ENCODE measurements at regions not wholly inside any gene's neighbourhood (a gene's known extent, or its start where the extent isn't known, plus 50 kb on each side); places are given as distances from the start of the nearest gene placed in this dataset.

DNA sequence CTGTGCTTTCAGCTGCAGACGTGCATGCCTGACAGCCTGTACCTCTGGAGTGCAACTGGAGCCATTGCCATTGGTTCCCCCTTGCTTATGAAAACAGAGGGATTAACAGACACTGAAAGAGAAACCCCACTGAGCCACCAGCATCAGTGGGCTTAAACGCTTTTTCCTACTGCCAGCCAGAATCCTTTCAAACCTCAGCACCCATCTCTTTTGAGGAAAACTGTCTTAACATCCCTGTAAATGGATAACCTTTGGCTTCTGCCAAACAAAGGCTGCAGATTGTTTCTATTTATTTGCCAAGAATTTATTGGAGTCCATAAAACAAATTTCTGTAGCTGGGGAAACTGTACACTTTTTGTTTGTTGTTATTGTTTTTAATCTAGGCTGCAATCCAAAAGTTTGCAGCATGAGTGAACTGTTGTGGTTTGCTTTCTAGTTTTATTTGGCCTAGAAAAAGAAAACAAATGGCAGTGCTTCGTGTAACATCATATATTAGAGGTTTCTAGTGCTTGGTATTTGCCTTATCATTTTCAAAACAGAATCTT is 369.2 kb upstream of the IL12A start:
- no peak for DNase-seq (ENCODE audit: insufficient read length, low spot score)
- no peak for FAIRE-seq
- no peak for TF ChIP-seq TAF1 (IDR thresholded peaks at IDR 0.05; ENCODE audit: low read depth, low read length)
- no peak for TF ChIP-seq PAX5 (IDR thresholded peaks at IDR 0.05; ENCODE audit: insufficient read depth, low read length, severe bottlenecking)
- no peak for TF ChIP-seq POLR2AphosphoS5 (IDR thresholded peaks at IDR 0.05; ENCODE audit: low read depth, low read length)
- no peak for TF ChIP-seq POLR2A (IDR thresholded peaks at IDR 0.05; ENCODE audit: low read depth, low read length)
- TF ChIP-seq POU2F2 (IDR thresholded peaks at IDR 0.05; ENCODE audit: low read depth, low read length): no peak
- no peak for TF ChIP-seq SPI1 (IDR thresholded peaks at IDR 0.05; ENCODE audit: low read depth, low read length)

DNA sequence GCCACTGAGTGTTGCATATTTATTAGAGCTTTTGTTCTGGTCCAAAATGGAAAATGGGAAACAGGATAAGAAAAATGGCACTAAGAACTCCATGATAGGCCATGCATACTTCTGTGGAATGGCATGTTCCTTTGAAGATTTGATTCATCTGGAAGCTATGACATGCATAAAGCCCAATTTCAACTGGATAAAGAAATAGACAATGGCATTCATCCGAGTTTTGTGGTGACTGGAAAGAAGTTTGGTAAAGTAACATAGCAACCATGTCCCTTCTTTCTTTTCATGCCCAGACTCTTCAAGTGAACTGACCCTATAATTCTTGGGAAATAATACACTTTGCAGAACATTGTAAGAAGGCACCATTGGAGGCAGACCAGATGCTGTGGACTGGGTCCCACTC is 368.4 kb upstream of the IL12A start:
- FAIRE-seq: no peak
- TF ChIP-seq PAX5 (IDR thresholded peaks at IDR 0.05; ENCODE audit: insufficient read depth, low read length, severe bottlenecking) (no peak), POLR2AphosphoS5 (IDR thresholded peaks at IDR 0.05; ENCODE audit: low read depth, low read length) (no peak), TAF1 (IDR thresholded peaks at IDR 0.05; ENCODE audit: low read depth, low read length) (no peak), SPI1 (IDR thresholded peaks at IDR 0.05; ENCODE audit: low read depth, low read length) (no peak), POU2F2 (IDR thresholded peaks at IDR 0.05; ENCODE audit: low read depth, low read length) (no peak)
- no peak for DNase-seq (ENCODE audit: insufficient read length, low spot score)

GRCh38 chr3:159620873-159621272 is 367.8 kb upstream of the IL12A start:
- DNase-seq (ENCODE audit: insufficient read length, low spot score): no peak
- no peak for FAIRE-seq

GRCh38 chr3:159624616-159625015 is 364.0 kb upstream of the IL12A start:
- DNase-seq (ENCODE audit: insufficient read length, low spot score) (no peak), FAIRE-seq (no peak)
- TF ChIP-seq POLR2AphosphoS5 (IDR thresholded peaks at IDR 0.05; ENCODE audit: low read depth, low read length) (no peak), TAF1 (IDR thresholded peaks at IDR 0.05; ENCODE audit: low read depth, low read length) (no peak), SPI1 (IDR thresholded peaks at IDR 0.05; ENCODE audit: low read depth, low read length) (no peak), PAX5 (IDR thresholded peaks at IDR 0.05; ENCODE audit: insufficient read depth, low read length, severe bottlenecking) (no peak), POLR2A (IDR thresholded peaks at IDR 0.05; ENCODE audit: low read depth, low read length) (no peak)

More at GRCh38 chr3:159620873-159621272, 367.8 kb upstream of the IL12A start:
- no peak for TF ChIP-seq POLR2AphosphoS5 (IDR thresholded peaks at IDR 0.05; ENCODE audit: low read depth, low read length)
- no peak for TF ChIP-seq SPI1 (IDR thresholded peaks at IDR 0.05; ENCODE audit: low read depth, low read length)
- TF ChIP-seq PAX5 (IDR thresholded peaks at IDR 0.05; ENCODE audit: insufficient read depth, low read length, severe bottlenecking): no peak
- TF ChIP-seq POLR2A (IDR thresholded peaks at IDR 0.05; ENCODE audit: low read depth, low read length): no peak
- TF ChIP-seq POU2F2 (IDR thresholded peaks at IDR 0.05; ENCODE audit: low read depth, low read length): no peak

- TF ChIP-seq TAF1 (IDR thresholded peaks at IDR 0.05; ENCODE audit: low read depth, low read length): no peak
- no peak for TF ChIP-seq POLR2A (IDR thresholded peaks at IDR 0.05; ENCODE audit: low read depth, low read length)
- FAIRE-seq: no peak
- DNase-seq (ENCODE audit: insufficient read length, low spot score): no peak
Measured at GRCh38 chr3:159625594-159625993, 363.0 kb upstream of the IL12A start.

GRCh38 chr3:159626598-159626997 is 362.0 kb upstream of the IL12A start:
- no peak for TF ChIP-seq POU2F2 (IDR thresholded peaks at IDR 0.05; ENCODE audit: low read depth, low read length)
- no peak for TF ChIP-seq POLR2A (IDR thresholded peaks at IDR 0.05; ENCODE audit: low read depth, low read length)
- no peak for TF ChIP-seq POLR2AphosphoS5 (IDR thresholded peaks at IDR 0.05; ENCODE audit: low read depth, low read length)
- TF ChIP-seq TAF1 (IDR thresholded peaks at IDR 0.05; ENCODE audit: low read depth, low read length): no peak
- no peak for DNase-seq (ENCODE audit: insufficient read length, low spot score)
- no peak for FAIRE-seq

- TF ChIP-seq PAX5 (IDR thresholded peaks at IDR 0.05; ENCODE audit: insufficient read depth, low read length, severe bottlenecking) (no peak), POU2F2 (IDR thresholded peaks at IDR 0.05; ENCODE audit: low read depth, low read length) (no peak), TAF1 (IDR thresholded peaks at IDR 0.05; ENCODE audit: low read depth, low read length) (no peak), SPI1 (IDR thresholded peaks at IDR 0.05; ENCODE audit: low read depth, low read length) (no peak), POLR2A (IDR thresholded peaks at IDR 0.05; ENCODE audit: low read depth, low read length) (no peak), POLR2AphosphoS5 (IDR thresholded peaks at IDR 0.05; ENCODE audit: low read depth, low read length) (no peak)
- FAIRE-seq: no peak
- DNase-seq (ENCODE audit: insufficient read length, low spot score): no peak
Measured at GRCh38 chr3:159627229-159627628, 361.4 kb upstream of the IL12A start.

DNA sequence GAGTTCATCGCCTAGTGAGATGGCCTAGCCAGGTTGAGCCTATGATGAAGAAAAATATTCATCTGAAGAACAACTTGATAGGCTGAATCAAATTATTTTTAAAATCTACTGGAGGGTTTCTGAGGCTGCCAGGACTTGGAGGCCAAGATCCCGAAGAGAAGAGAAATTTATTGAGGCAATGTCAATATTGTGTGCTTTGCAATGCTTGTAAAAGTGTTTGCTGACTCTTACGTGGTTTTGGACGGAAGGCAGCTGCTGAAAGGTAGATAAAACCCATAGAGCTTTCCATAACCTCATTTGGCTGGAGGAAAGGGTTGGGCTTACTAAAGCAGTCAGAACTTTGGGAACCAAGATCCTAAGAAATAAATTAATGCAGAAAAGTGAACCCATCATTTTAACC is 361.0 kb upstream of the IL12A start:
- FAIRE-seq: no peak
- TF ChIP-seq PAX5 (IDR thresholded peaks at IDR 0.05; ENCODE audit: insufficient read depth, low read length, severe bottlenecking) (no peak), POU2F2 (IDR thresholded peaks at IDR 0.05; ENCODE audit: low read depth, low read length) (no peak), TAF1 (IDR thresholded peaks at IDR 0.05; ENCODE audit: low read depth, low read length) (no peak), POLR2A (IDR thresholded peaks at IDR 0.05; ENCODE audit: low read depth, low read length) (no peak), SPI1 (IDR thresholded peaks at IDR 0.05; ENCODE audit: low read depth, low read length) (no peak), POLR2AphosphoS5 (IDR thresholded peaks at IDR 0.05; ENCODE audit: low read depth, low read length) (no peak)
- no peak for DNase-seq (ENCODE audit: insufficient read length, low spot score)

DNA sequence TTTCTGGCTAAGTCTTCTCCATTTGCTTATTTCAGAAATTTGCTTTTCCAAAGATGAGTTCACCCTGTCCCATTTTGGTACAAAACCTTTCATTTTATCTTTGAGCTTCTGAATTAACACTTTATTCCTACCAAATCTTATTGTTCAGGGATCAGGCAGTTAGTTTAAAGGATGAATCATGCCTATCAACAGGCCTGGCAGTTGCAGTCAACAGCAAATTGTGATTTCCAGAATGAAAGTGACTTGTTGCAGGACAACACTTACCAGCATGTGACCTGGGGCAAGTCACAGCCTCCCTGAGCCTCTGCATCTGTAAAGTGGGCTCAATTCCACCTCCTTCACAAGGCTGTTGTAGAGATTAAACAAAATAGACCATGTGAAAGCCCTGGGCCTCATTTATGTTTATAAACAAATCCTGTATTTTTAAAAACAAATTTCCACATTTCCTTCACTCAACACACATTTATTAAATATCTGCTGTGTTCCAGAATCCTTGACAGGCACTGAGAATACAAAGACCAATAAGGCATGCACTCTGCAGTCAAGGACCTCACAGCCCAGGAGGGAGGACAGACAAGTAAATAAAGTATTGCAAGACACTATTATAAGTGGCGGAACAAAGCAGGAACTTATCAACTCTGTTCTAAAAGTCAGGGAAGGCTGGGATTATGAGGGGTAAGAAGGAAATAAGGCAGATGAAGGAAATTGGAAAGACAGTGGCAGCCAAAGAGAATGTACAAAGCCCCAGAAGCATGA is 359.1 kb upstream of the IL12A start:
- FAIRE-seq: no peak
- no peak for TF ChIP-seq TAF1 (IDR thresholded peaks at IDR 0.05; ENCODE audit: low read depth, low read length)
- no peak for TF ChIP-seq POLR2A (IDR thresholded peaks at IDR 0.05; ENCODE audit: low read depth, low read length)
- no peak for TF ChIP-seq PAX5 (IDR thresholded peaks at IDR 0.05; ENCODE audit: insufficient read depth, low read length, severe bottlenecking)
- no peak for TF ChIP-seq SPI1 (IDR thresholded peaks at IDR 0.05; ENCODE audit: low read depth, low read length)
- TF ChIP-seq POU2F2 (IDR thresholded peaks at IDR 0.05; ENCODE audit: low read depth, low read length): no peak
- TF ChIP-seq POLR2AphosphoS5 (IDR thresholded peaks at IDR 0.05; ENCODE audit: low read depth, low read length): no peak

GRCh38 chr3:159631226-159631625 is 357.4 kb upstream of the IL12A start:
- FAIRE-seq: no peak
- DNase-seq (ENCODE audit: insufficient read length, low spot score): no peak
- TF ChIP-seq SPI1 (IDR thresholded peaks at IDR 0.05; ENCODE audit: low read depth, low read length) (no peak), TAF1 (IDR thresholded peaks at IDR 0.05; ENCODE audit: low read depth, low read length) (no peak), POLR2A (IDR thresholded peaks at IDR 0.05; ENCODE audit: low read depth, low read length) (no peak), POLR2AphosphoS5 (IDR thresholded peaks at IDR 0.05; ENCODE audit: low read depth, low read length) (no peak), PAX5 (IDR thresholded peaks at IDR 0.05; ENCODE audit: insufficient read depth, low read length, severe bottlenecking) (no peak), POU2F2 (IDR thresholded peaks at IDR 0.05; ENCODE audit: low read depth, low read length) (no peak)

More for the DNA sequence above, 359.1 kb upstream of the IL12A start:
- no peak for DNase-seq (ENCODE audit: insufficient read length, low spot score)
